NCI-H1436 treated with DMSO at 0.1 percent for 48 hours (cell line): ENCODE measurements at regions not wholly inside any gene's neighbourhood (a gene's known extent, or its start where the extent isn't known, plus 50 kb on each side); places are given as distances from the start of the nearest gene placed in this dataset.

Source experiments
- DNase-seq: peaks from one replicate; lab custom pipeline; 2025; lab: John Stamatoyannopoulos, UW

- no peak for DNase-seq
Measured at GRCh38 chr13:76440568-76440967, 445.6 kb downstream of the KCTD12 start.

- no peak for DNase-seq
Measured at GRCh38 chr13:76439546-76439945, 446.7 kb downstream of the KCTD12 start.

- no peak for DNase-seq
Measured at GRCh38 chr13:76438050-76438449, 448.2 kb downstream of the KCTD12 start.

GRCh38 chr13:76425935-76426334 is 460.3 kb downstream of the KCTD12 start:
- DNase-seq = no peak

- DNase-seq = no peak
Measured at GRCh38 chr13:76421011-76421410, 465.2 kb downstream of the KCTD12 start.

GRCh38 chr13:76418404-76418803 is 467.8 kb downstream of the KCTD12 start:
- no peak for DNase-seq

GRCh38 chr13:76414320-76414719 is 471.9 kb downstream of the KCTD12 start:
- no peak for DNase-seq

GRCh38 chr13:76406243-76406642 is 480.0 kb downstream of the KCTD12 start:
- DNase-seq = no peak

- no peak for DNase-seq
Measured at GRCh38 chr13:76398425-76398824, 487.8 kb downstream of the KCTD12 start.

GRCh38 chr13:76397413-76397812 is 488.8 kb downstream of the KCTD12 start:
- DNase-seq = no peak

GRCh38 chr13:76389321-76389720 is 496.9 kb downstream of the KCTD12 start:
- no peak for DNase-seq

- no peak for DNase-seq
Measured at GRCh38 chr13:76387566-76387965, 498.6 kb downstream of the KCTD12 start.

GRCh38 chr13:76386321-76386720 is 499.9 kb downstream of the KCTD12 start:
- DNase-seq = no peak

GRCh38 chr13:76385586-76385985 is 500.6 kb downstream of the KCTD12 start:
- DNase-seq = no peak

- no peak for DNase-seq
Measured at GRCh38 chr13:76383676-76384461, 502.3 kb downstream of the KCTD12 start.

GRCh38 chr13:76380446-76381065 is 505.6 kb downstream of the KCTD12 start:
- DNase-seq = no peak

GRCh38 chr13:76379341-76380105 is 506.7 kb downstream of the KCTD12 start:
- DNase-seq = no peak

- no peak for DNase-seq
Measured at GRCh38 chr13:76378767-76379166, 507.4 kb downstream of the KCTD12 start.

GRCh38 chr13:76363682-76364289 is 522.4 kb downstream of the KCTD12 start:
- no peak for DNase-seq

- no peak for DNase-seq
Measured at GRCh38 chr13:76361868-76362267, 524.3 kb downstream of the KCTD12 start.

GRCh38 chr13:76351541-76352229 is 534.5 kb downstream of the KCTD12 start:
- DNase-seq = no peak

- no peak for DNase-seq
Measured at GRCh38 chr13:76350399-76350798, 535.8 kb downstream of the KCTD12 start.
